HFFc6 (cell line): ENCODE measurements at regions not wholly inside any gene's neighbourhood (a gene's known extent, or its start where the extent isn't known, plus 50 kb on each side); places are given as distances from the start of the nearest gene placed in this dataset.

ENCODE experiments used
- DNase-seq: peaks from one replicate; pipeline ENCODE4 v3.0.0-alpha.2; 2018
- H3K27ac Mint-ChIP-seq: 2 replicates; pipeline ENCODE4 v1.8.0; 2020; ENCODE audit warnings: mild to moderate bottlenecking, mixed read lengths
- H3K27me3 Mint-ChIP-seq: 2 replicates; pipeline ENCODE4 v1.8.0; 2021; ENCODE audit warnings: mild to moderate bottlenecking, moderate library complexity, mixed read lengths; ENCODE audit not compliant: insufficient read depth
- H3K36me3 Mint-ChIP-seq: 2 replicates; pipeline ENCODE4 v1.8.0; 2021; ENCODE audit warnings: low read depth, mixed read lengths
- H3K4me1 Mint-ChIP-seq: 2 replicates; pipeline ENCODE4 v1.8.0; 2020; ENCODE audit warnings: low read depth, mixed read lengths
- H3K4me3 Mint-ChIP-seq: 2 replicates; pipeline ENCODE4 v1.8.0; 2020; ENCODE audit warnings: mild to moderate bottlenecking, moderate library complexity, mixed read lengths
- H3K9me3 Mint-ChIP-seq: 2 replicates; pipeline ENCODE4 v1.8.0; 2020; ENCODE audit warnings: mild to moderate bottlenecking, mixed read lengths
- CTCF ChIP-seq: fragments of 200-600 bp; sonication (generic); IDR thresholded peaks from 2 replicates; pipeline ENCODE4 v1.5.0; 2021; ENCODE audit warnings: antibody characterized with exemption, mild to moderate bottlenecking

GRCh38 chr1:104163912-104164476, 414.3 kb downstream of the AMY1C start:
- peaks cover 34% of the 10 kb centered on the region for H3K9me3 Mint-ChIP-seq
- H3K27me3 Mint-ChIP-seq: no peaks in the 10 kb centered on the region; the same call in 1 of the 2 replicates
- no peak overlapping the region for H3K27ac Mint-ChIP-seq
- no peaks in the 10 kb centered on the region for H3K36me3 Mint-ChIP-seq
- no peak for TF ChIP-seq CTCF
- DNase-seq: no peak
- no peaks in the 10 kb centered on the region for H3K4me1 Mint-ChIP-seq
- no peak overlapping the region for H3K4me3 Mint-ChIP-seq

- no peaks in the 10 kb centered on the region for H3K4me1 Mint-ChIP-seq
- H3K9me3 Mint-ChIP-seq: peaks cover 23% of the 10 kb centered on the region
- H3K27me3 Mint-ChIP-seq: peaks cover 1% of the 10 kb centered on the region; the same call in 1 of the 2 replicates
- H3K27ac Mint-ChIP-seq: no peak overlapping the region
- H3K4me3 Mint-ChIP-seq: no peak overlapping the region
- DNase-seq: no peak
- no peaks in the 10 kb centered on the region for H3K36me3 Mint-ChIP-seq
- no peak for TF ChIP-seq CTCF
These were observed 422.6 kb downstream of the AMY1C start for GRCh38 chr1:104172243-104172681.

GRCh38 chr1:104182251-104182650, 432.6 kb downstream of the AMY1C start:
- no peak for TF ChIP-seq CTCF
- Mint-ChIP-seq H3K27ac (no peak overlapping the region), H3K4me1 (no peaks in the 10 kb centered on the region), H3K27me3 (no peaks in the 10 kb centered on the region), H3K36me3 (peaks cover 4% of the 10 kb centered on the region; the same call in 1 of the 2 replicates), H3K9me3 (peaks cover 14% of the 10 kb centered on the region), H3K4me3 (no peak overlapping the region)
- no peak for DNase-seq

- H3K36me3 Mint-ChIP-seq: no peaks in the 10 kb centered on the region
- no peak overlapping the region for H3K27ac Mint-ChIP-seq
- no peak for DNase-seq
- H3K4me1 Mint-ChIP-seq: no peaks in the 10 kb centered on the region
- peaks cover 12% of the 10 kb centered on the region for H3K9me3 Mint-ChIP-seq
- H3K4me3 Mint-ChIP-seq: no peak overlapping the region
- no peaks in the 10 kb centered on the region for H3K27me3 Mint-ChIP-seq
- TF ChIP-seq CTCF: no peak
These were observed 439.5 kb downstream of the AMY1C start for GRCh38 chr1:104189207-104189606.

- no peak for TF ChIP-seq CTCF
- H3K27ac Mint-ChIP-seq: no peak overlapping the region
- H3K36me3 Mint-ChIP-seq: no peaks in the 10 kb centered on the region
- H3K4me1 Mint-ChIP-seq: no peaks in the 10 kb centered on the region
- no peaks in the 10 kb centered on the region for H3K27me3 Mint-ChIP-seq
- peaks cover 24% of the 10 kb centered on the region for H3K9me3 Mint-ChIP-seq
- DNase-seq: no peak
- no peak overlapping the region for H3K4me3 Mint-ChIP-seq
These were observed 441.1 kb downstream of the AMY1C start for GRCh38 chr1:104190821-104191220.

- Mint-ChIP-seq H3K4me3 (no peak overlapping the region), H3K4me1 (no peaks in the 10 kb centered on the region), H3K9me3 (peaks cover 28% of the 10 kb centered on the region), H3K36me3 (no peaks in the 10 kb centered on the region), H3K27ac (no peak overlapping the region), H3K27me3 (no peaks in the 10 kb centered on the region)
- TF ChIP-seq CTCF: no peak
- no peak for DNase-seq
These were observed 445.7 kb downstream of the AMY1C start for GRCh38 chr1:104195395-104195794.
